ENCODE measurements at regions not wholly inside any gene's neighbourhood (a gene's known extent, or its start where the extent isn't known, plus 50 kb on each side); places are given as distances from the start of the nearest gene placed in this dataset.

GRCh38 chr17:77684803-77685798 lies 273.4 kb upstream of the TNRC6C start:
- no peak for DNase-seq (ENCODE audit: low spot score)

GRCh38 chr17:77685881-77686486 lies 272.5 kb upstream of the TNRC6C start:
- DNase-seq (ENCODE audit: low spot score): no peak

GRCh38 chr17:77686903-77687302 lies 271.6 kb upstream of the TNRC6C start:
- DNase-seq (ENCODE audit: low spot score): no peak

- no peak for DNase-seq (ENCODE audit: low spot score)
Measured at GRCh38 chr17:77687417-77687816, 271.1 kb upstream of the TNRC6C start.

GRCh38 chr17:77687921-77688320 lies 270.6 kb upstream of the TNRC6C start:
- no peak for DNase-seq (ENCODE audit: low spot score)

- no peak for DNase-seq (ENCODE audit: low spot score)
Measured at GRCh38 chr17:77688369-77688768, 270.1 kb upstream of the TNRC6C start.

GRCh38 chr17:77690271-77691161 lies 268.0 kb upstream of the TNRC6C start:
- peak; percentile 42 for DNase-seq (ENCODE audit: low spot score)

GRCh38 chr17:77691216-77692085 lies 267.1 kb upstream of the TNRC6C start:
- DNase-seq (ENCODE audit: low spot score): peak; percentile 37

- DNase-seq (ENCODE audit: low spot score): no peak
Measured at GRCh38 chr17:77692571-77693161, 265.8 kb upstream of the TNRC6C start.

GRCh38 chr17:77693301-77693700 lies 265.2 kb upstream of the TNRC6C start:
- no peak for DNase-seq (ENCODE audit: low spot score)

- no peak for DNase-seq (ENCODE audit: low spot score)
Measured at GRCh38 chr17:77693776-77694175, 264.7 kb upstream of the TNRC6C start.

GRCh38 chr17:77694391-77695363 lies 263.8 kb upstream of the TNRC6C start:
- peak; percentile 37 for DNase-seq (ENCODE audit: low spot score)

- DNase-seq (ENCODE audit: low spot score): no peak
Measured at GRCh38 chr17:77695386-77695785, 263.1 kb upstream of the TNRC6C start.

- DNase-seq (ENCODE audit: low spot score): no peak
Measured at GRCh38 chr17:77696151-77696720, 262.3 kb upstream of the TNRC6C start.

- DNase-seq (ENCODE audit: low spot score): no peak
Measured at GRCh38 chr17:77696721-77697460, 261.6 kb upstream of the TNRC6C start.

GRCh38 chr17:77697480-77698400 lies 260.8 kb upstream of the TNRC6C start:
- DNase-seq (ENCODE audit: low spot score): no peak

- DNase-seq (ENCODE audit: low spot score): peak; percentile 65
Measured at GRCh38 chr17:77698903-77699623, 259.4 kb upstream of the TNRC6C start.
